H1 (cell line): ENCODE measurements at regions not wholly inside any gene's neighbourhood (a gene's known extent, or its start where the extent isn't known, plus 50 kb on each side); places are given as distances from the start of the nearest gene placed in this dataset.

ENCODE experiments used
- CEBPB ChIP-seq: IDR thresholded peaks from 2 replicates; pipeline ENCODE4 v1.6.1; 2012; ENCODE audit warnings: low read depth, low read length
- JUND ChIP-seq: IDR thresholded peaks from 2 replicates; pipeline ENCODE4 v1.6.1; 2011; ENCODE audit warnings: mild to moderate bottlenecking, improper control_type of control experiment, low read length
- NRF1 ChIP-seq: IDR thresholded peaks from 2 replicates; pipeline ENCODE4 v1.6.1; 2011; ENCODE audit warnings: mild to moderate bottlenecking, low read depth, low read length, improper control_type of control experiment
- SIN3A ChIP-seq, 2 experiments: IDR thresholded peaks in 1 of 2; conservative IDR thresholded peaks in 1 of 2; 2 replicates each; pipeline ENCODE4 v1.6.1; 2011 to 2012; ENCODE audit warnings: low read length in 2 of 2, improper control_type of control experiment in 1 of 2, low read depth in 1 of 2, mild to moderate bottlenecking in 1 of 2
- SP2 ChIP-seq: IDR thresholded peaks from 2 replicates; pipeline ENCODE4 v1.6.1; 2012; ENCODE audit warnings: mild to moderate bottlenecking, low read length, inconsistent platforms
- SUZ12 ChIP-seq: fragments of 200-600 bp; sonication (generic); IDR thresholded peaks from 2 replicates; pipeline ENCODE4 v1.6.1; 2012; ENCODE audit warnings: mild to moderate bottlenecking, inconsistent platforms, low read length, moderate library complexity, mixed read lengths
- YY1 ChIP-seq: IDR thresholded peaks from 2 replicates; pipeline ENCODE4 v1.6.1; 2011; ENCODE audit warnings: low read depth, mild to moderate bottlenecking, low read length
- ZNF274 ChIP-seq: IDR thresholded peaks from 2 replicates; pipeline ENCODE4 v1.7.0; 2012; ENCODE audit warnings: low read length, borderline replicate concordance; ENCODE audit errors: extremely low read depth
- TF ChIP-seq, protein P1 (sequence below): IDR thresholded peaks from 2 replicates; pipeline ENCODE4 v1.6.1; 2011; ENCODE audit warnings: low read depth, mild to moderate bottlenecking, low read length; ENCODE audit not compliant: insufficient read depth

DNA sequence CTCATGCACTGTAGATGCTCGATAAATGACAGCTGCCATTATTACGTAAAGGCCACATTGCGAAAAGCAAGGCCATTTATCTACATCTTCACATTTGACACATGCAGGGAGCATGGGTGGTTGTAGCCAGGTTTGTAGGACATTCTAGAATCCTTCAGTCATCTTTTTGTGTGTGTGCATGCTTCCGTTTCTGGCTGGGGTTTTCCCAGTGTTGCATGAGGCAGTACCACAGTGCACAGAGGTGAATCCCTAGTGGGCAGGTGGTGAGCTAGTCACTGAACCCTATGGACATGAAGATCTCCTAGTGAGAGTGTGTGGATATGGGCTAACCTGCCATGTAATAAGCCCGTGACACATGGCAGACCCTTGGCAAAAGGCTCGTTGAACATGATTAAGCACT, 151.8 kb upstream of the SLC14A2 start (continued):
- TF ChIP-seq JUND (no peak), SP2 (no peak), YY1 (no peak), SUZ12 (no peak), CEBPB (no peak), NRF1 (no peak), ZNF274 (no peak), SIN3A (conservative IDR thresholded peaks at IDR 0.05 in 1 of 2, IDR thresholded peaks at IDR 0.05 in 1 of 2; ENCODE audit: low read depth in 1 of 2, low read length in 2 of 2) (no peak)
- TF ChIP-seq, protein P1, sequence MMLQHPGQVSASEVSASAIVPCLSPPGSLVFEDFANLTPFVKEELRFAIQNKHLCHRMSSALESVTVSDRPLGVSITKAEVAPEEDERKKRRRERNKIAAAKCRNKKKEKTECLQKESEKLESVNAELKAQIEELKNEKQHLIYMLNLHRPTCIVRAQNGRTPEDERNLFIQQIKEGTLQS, result no peak
